Caki2 (cell line): ENCODE measurements at regions not wholly inside any gene's neighbourhood (a gene's known extent, or its start where the extent isn't known, plus 50 kb on each side); places are given as distances from the start of the nearest gene placed in this dataset.

Source experiments
- DNase-seq: peaks from one replicate; pipeline ENCODE4 v3.0.0-alpha.2; 2015; ENCODE audit warnings: low read depth
- in situ Hi-C: cut with HindIII; loops from 2 replicates; pipeline ENCODE4 v1.10.0; 2016; ENCODE audit warnings: low sequenced_read_pairs, low pct_unique_long_range_greater_than_20kb, mixed read lengths

DNA sequence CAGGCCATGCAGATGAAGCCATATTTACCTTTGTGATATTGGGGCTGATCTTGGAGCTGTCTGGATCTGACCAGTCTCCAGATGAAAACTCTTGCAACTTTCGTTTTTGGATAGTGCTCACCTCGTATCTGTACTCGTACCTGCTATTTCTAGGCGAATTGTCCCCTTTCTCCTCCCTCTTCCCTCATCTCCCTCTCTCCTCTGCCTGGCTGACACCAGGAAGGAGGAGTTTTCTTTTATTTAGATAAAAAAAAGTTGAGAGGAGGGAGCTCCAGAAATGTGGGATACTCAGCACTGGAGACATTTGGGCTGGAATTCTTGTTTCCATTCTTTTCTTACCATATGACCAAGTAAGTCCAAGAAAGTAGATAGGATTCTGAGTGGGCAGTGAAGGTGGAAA is 54.6 kb upstream of the ABL1 start:
- in situ Hi-C loops, result no loop called here
- no peak for DNase-seq

DNA sequence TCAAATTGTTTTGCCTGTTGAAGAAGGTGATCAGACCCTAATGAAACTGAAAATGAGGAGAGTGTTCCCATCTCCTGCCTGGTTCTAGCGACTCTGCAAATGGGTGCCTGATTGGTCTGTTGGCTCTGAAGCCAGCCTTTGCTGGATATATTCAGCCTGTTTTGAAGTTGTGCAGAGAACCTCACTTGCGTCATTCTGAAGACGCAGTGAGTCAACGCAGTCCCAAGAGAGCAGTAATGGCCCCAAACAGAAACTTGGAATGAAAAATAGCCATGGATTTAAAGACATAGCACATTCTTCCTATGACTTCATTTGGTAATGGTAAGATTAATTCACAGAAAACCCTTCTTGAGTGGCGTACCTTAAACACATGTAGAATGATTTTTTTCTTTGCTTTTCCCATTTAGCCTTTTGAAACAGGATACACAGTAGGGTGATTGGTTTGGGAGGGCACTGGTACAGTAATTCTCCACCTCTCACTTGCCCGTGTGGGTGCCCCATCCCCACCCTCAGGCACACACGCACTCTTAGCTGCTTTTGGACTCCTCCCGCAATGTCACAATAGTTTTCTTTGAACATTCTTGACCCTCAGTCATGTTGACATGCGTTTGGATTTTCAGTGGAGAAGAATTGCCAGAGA is 54.1 kb upstream of the ABL1 start:
- DNase-seq, result no peak
- in situ Hi-C loops, result no loop called here

DNA sequence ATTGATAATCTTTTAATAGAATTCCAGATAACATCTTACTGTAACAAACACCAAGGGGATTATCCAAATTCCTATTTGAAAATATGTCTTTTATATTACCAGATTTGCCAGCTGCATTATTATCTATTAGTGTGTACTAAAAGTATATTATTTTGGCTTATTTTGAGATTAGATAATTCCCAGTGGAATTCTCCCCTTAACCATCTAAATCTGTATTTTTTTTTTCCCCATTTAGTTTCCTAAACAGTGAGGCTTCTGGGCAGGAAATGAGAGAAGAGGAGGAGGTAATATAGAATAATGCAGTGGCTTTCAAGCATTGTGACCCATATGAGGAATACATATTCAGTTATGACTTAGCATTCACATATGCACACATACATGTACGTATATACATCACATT is 53.5 kb upstream of the ABL1 start:
- in situ Hi-C loops, result no loop called here
- DNase-seq, result no peak

DNA sequence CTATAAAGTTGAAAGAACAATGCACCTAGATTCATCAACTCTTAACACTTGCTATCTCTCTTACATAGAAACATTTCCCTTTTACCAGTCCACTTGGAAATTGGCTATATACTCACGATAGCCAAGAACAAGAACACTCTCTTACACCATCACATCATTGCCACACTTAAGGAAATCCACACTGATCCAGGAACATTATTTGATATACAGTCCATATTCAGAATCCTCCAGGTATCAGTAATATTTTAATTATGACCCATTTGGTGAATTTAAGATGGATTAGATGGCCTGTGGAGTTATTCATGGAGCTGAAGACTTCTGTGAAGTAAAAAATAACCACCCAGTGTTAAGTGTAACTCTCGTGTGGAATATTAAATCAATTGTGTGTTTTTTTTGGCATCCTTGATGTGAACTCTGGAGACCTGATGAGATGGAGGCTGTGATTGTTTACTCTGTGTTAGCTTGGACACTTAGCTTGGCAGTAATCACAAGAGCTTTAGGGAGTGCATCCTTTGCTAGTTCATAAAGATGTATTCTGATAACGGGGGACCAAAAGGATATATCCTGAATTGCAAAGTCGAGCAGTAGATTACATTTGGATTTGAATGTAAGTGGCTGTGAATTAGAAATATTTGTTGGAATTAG is 52.0 kb upstream of the ABL1 start:
- no peak for DNase-seq
- in situ Hi-C loops, result no loop called here

DNA sequence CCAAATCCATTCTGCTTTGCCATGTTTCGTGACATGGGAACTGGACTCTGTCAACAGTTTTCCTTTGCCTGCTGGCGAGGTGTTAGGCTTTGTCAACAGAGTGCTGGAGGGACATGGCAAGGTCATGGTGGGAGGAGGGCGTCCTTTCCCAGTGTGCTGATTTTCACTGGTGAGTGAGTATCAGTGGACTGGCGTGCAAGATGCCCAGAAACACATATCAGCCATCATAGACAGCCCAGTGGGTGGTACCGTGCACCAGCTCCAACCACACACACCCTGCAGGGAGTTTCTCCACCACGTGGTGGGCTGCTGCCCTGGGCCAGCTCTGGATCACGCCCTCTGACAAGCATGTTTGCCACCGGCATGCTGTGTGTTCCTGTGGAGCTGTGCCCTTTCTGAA is 50.0 kb upstream of the ABL1 start:
- in situ Hi-C loops, result no loop called here

More for the DNA sequence above, 50.0 kb upstream of the ABL1 start:
- DNase-seq, result no peak
